HG03097 (cell line): ENCODE measurements at regions not wholly inside any gene's neighbourhood (a gene's known extent, or its start where the extent isn't known, plus 50 kb on each side); places are given as distances from the start of the nearest gene placed in this dataset.
"Not testable (repeated sequence)": the region's sequence is repeated elsewhere in the genome, so short reads cannot be mapped to it uniquely, and the experiment has no call there.

ENCODE experiments used
- ATAC-seq: cut with Tn5 transposase; IDR thresholded peaks from one replicate; pipeline ENCODE4 v1.9.1; 2021; ENCODE audit not compliant: unreplicated experiment, low FRiP score

DNA sequence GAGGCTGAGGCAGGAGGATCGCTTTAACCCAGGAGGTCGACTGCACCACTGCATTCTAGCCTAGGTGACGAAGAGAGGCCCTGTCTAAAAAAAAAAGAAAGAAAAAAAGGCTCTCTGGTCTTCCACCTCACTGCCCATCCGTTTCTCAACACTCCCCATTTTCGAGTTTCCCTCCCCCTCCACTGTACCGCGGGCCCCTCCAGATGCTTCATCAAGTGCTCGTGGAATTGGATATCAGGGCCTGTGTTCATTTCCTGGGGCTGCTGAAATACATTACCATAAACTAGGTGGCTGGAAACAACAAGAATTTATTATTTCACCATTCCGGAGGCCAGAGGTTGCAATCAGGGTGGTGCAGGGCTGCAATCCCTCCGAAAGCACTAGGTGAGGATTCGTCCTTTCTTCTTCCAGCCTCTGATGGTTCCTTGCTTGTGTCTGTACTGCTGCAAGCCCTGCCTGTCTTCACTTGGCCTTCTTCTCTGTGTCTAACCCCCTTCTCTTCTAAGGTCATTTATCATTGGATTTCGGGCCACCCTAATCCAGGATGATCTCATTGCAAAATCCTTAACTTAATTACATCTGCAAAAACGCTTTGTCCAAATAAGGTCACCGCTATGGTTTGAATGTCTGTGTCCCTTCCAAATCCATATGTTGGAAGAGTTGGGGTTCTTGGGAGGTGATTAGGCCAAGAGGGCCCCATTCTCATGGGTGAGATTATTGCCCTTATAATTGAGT lies 135.1 kb downstream of the CRLF3 start:
- ATAC-seq = not testable (repeated sequence)

DNA sequence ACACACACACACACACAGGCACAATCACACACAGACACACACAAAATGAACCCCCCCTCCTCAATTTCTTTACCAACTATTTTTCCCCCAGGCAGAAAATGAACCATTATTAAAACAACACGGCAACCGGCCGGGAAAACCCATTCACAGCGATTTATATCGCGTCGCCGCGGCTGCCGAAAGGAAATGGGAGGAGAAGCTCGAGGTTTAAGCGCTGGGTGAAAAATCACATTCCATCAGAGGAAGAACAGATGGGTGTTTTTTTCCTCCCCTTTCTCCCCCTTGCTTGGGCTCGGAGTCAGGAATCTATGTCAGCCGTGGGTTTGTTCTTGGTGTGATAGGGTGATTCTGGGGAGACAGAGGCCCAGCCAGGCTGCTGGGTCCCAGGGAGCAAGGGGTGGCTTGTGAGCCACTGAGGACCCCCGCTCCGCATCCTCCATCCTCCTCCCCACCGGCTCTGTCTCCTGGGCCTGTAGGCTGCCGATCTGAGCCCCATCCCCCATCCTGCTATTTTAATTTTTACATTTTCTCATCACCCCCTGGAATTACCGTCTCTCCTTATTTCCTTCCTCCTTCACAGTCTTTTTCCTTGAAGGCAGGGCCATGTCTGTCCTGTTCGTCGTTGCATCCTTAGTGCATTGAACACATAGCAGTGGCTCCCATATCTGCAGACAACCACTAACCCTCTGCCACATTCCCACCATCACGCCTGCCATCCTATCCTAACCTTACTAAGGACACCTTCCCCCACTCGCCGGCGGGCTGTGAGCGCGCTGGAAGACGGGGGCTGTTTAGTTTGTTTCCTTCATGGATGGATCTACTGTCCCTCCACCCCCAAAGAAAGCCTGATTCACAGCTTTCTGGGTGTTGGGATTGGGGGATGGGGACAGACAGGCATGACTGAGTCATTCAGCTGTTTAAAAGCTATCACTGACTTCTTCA lies 137.7 kb downstream of the CRLF3 start:
- not testable (repeated sequence) for ATAC-seq

DNA sequence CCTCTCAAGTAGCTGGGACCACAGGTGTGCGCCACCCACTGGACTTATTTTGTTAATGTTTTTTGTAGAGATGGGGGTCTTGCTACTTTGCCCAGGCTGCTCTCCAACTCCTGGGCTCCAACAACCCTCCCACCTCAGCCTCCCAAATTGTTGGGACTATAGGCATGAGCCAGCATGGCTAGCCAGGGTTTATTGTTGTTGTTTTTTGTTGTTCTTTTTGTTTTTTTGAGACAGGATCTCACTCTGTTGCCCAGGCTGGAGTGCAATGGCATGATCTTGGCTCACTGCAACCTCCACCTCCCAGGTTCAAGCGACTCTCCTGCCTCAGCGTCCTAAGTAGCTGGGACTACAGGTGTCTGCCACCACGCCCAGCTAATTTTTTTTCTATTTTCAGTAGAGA lies 142.2 kb downstream of the CRLF3 start:
- ATAC-seq = not testable (repeated sequence)

DNA sequence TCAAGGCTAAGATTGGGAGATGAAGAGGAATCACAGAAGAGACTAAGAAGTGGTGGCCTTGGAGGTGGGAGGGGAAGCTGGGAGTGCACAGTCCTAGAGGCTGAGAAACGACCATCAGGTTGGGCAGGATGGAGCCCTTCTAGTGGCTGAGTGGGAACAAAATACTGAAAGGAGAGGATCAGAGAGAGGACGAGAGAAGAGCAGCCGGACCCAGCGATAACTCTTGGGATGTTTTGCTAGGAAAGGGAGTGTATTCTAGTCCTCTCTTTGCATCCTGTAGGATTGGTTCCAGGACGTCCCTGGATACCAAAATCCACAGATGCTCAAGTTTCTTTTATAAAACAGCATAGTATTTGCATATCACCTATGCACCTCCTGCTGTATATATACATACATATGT lies 143.8 kb downstream of the CRLF3 start:
- not testable (repeated sequence) for ATAC-seq

DNA sequence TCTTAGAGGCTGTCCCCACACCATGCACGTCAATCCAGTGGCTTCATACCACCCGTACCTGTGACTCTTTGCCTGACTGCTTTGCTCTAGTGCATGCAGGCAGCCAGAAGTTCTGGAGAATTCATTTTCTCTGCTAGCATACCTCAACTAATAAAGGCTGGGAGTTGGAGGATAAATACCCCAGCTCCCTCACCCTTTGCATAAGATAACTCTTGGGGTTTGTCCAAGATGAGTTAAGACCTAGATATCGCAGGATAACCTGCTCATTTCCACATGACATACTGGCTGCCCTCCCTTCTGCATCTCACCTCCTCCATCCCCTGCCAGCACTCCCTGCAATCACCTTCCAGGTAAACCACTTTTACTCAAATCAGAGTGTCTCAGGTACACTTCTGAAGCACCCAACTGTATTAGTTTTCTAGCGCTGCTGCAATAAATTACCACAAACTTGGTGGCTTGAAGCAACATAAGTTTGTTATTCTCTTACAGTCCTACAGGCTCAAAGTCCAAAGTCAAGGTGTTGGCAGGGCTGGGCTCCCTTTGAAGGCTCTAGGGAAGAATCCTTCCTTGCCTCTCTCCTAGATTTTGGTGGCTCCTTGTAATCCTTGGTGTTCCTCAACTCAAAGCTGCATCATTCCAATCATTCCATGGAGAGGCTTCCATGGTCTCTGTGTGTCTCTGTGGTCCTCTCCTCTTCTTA lies 146.8 kb downstream of the CRLF3 start:
- ATAC-seq = no peak

DNA sequence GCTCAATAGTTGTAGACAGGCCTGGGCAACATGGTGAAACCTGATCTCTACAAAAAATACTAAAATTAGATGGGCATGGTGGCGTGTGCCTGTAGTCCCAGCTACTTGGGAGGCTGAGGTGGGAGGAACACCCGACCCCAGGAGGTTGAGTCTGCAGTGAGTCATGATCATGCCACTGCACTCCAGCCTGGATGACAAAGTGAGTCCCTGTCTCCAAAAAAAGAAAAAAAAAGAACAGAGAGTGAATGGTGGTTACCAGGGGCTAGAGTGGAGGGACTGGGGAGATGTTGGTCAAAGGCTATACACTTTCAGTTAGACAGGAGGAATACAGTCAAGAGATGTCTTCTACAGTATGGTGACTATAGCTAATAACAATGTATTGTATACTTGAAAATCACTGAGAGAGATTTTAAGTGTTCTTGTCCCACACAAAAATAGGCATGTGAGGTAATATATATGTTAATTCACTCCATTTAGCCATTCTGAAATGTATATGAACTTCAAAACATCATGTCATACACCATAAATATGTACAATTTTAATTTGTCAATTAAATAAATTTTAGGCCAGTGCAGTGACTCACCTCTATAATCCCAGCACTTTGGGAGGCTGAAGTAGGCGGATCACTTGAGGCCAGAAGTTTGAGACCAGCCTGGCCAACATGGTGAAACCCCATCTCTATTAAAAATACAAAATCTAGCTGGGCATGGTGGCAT lies 148.6 kb downstream of the CRLF3 start:
- ATAC-seq = not testable (repeated sequence)

DNA sequence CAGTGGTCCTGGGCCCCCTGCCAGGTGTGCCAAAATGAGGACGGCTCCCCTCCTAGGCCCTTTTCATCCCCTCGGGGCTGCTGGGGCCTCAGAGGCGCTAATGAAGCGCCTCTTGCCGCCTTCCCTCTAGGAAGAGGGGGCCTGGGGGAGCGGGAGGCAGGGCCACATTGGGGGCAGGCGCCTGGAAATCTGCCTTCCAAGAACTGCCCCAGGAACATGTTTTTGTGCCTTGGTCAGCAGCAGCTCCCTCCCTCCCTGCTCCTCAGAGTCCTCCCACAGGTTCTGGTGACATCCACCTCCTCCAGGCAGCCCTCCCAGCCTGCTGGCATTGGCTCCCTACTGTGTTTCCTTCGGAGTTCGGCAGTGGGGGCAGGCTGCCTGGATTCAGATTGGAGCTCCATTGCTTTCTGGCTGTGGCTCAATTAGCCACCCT lies 155.3 kb downstream of the CRLF3 start:
- ATAC-seq = not testable (repeated sequence)

DNA sequence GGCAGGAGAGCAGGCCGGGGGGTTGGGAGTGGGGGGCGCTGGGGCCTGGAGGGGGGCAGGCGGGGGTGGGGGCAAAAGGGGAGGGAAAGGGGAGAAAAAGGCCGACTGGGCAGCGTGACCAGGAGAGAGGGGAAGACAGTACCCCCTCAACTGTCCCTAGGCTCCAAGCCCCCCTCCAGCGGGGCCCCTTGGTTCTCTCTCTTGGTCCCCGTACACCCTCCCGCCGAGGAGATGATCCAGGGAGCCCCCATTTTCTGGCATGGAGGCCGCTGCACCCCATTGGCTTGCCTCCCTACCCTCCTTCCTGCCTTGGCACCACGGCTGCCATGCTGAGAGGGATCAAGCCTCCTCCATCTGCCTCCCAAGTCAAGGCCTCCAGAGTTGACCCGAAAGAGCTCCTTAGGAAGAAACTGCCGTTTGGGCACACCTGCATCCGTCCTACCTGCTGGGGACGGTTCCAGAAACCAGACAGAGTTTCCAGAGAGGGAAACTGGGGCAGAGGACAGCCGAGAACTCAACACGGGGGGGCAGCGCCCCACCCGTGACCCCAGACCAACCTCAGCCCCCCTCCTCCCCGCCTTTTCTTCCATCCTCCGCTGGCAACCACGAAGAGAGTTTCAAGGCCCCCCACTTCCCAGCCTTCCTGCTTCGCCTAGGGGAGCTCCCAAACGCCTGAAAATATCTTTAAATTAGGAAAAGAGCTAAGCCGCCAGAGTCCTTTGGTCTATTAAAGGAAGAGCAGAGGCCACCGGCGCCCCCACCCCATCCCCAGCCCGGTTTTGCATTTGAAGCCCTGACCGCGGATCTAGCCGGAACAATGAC lies 155.9 kb downstream of the CRLF3 start:
- not testable (repeated sequence) for ATAC-seq

DNA sequence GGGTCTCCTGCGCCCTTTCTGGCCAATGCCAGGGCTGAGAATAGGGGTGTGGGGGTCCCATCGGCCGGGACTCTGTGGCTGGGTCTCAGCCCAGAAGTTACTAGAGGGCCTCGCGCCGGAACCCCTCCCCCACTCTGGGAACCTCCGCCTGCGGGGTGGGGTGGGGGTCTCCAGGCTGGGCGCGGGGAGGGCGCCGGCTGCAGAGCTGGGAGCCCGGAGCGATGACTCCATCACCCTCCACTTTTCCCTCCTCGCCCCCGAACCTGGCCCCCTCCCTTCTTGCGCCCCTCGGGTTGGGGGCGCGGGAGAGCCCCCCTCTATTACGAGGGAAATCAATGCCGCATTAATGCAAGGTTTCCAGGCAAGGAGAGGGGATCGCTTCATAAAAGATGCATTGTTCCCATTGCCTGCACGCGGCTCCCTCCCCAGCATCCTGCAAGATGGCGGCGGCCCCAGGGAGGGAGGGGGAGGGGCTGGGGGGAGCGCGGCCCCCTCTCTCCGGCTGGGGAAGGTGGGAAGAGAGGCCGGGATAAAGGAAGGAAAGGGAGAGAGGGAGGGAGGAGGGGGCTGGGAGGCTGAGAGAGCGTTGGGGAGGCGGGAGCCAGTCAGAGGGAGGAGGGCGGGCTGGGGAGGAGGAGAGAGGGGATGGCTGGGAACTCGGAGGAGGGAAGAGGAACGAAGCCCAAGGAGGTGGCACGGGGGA lies 156.7 kb downstream of the CRLF3 start:
- ATAC-seq = not testable (repeated sequence)

DNA sequence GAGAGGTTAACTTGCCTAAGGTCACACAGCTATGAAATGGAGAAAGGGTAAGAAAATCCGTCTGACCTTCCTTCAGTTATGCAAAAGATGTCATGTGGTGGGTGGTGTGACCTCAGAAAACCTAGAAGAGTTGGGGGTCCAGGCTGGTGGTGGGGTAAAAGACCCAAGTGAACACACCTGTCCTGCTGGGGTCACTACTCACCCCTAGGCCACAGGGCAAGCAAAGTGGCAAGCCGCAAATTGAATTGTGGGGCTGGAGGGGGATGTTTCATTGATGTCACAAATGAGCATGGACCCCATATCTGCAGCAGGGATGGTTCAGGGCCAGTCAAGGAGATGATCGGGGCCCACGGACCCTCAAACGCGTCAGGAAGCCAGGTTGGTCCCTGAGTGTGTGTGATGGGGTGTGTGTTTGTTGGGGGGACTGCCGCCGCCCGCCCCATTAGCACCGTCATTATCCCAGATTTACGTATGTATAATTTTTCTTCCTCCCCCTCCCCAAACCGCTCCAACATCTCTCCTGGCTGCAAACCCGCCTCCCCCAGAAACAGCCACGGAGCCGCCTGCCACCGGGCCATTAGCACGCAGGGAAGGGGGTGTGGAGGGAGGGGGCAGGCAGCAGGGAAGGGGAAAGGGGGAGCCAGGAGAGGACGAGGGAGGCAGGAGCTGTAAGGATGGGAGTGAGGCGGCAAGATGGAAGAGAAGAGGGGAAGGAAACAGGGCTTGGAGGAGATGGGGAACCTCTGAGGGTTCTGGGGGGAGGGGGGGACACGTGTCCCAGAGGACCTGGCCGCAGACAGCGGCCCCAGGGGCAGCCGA lies 157.4 kb downstream of the CRLF3 start:
- ATAC-seq = not testable (repeated sequence)

DNA sequence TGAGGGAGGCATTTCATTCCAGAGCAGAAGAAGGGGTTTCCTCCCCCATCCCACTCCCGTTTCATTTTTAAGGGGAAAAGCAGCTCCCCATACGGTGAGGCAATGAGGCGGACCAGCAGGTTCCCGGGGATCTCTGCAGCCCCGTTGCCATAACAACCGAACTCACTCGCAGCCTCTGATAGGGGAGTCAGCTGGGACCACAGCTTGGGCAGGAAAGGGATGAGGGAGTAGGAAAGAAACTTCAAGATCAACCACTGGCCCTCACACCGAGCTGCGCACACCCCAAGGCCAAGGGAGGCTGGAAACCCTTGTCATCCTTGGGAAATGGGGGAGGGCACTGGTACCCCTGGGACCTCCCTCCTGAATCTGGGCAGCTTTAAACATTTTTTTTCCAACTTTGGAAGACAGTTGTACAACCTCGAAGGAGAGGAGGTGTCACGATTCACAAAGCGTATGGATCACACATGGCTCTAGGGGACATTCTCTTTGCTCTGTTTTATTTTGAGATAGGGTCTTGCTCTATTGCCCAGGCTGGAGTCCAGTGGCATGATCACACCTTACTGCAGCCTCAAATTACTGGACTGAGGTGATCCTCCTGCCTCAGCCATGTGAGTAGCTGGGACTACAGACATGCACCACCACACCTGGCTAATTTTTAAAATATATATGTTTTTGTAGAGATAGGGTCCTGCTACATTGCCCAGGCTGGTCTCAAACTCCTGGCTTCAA lies 160.6 kb downstream of the CRLF3 start:
- not testable (repeated sequence) for ATAC-seq

DNA sequence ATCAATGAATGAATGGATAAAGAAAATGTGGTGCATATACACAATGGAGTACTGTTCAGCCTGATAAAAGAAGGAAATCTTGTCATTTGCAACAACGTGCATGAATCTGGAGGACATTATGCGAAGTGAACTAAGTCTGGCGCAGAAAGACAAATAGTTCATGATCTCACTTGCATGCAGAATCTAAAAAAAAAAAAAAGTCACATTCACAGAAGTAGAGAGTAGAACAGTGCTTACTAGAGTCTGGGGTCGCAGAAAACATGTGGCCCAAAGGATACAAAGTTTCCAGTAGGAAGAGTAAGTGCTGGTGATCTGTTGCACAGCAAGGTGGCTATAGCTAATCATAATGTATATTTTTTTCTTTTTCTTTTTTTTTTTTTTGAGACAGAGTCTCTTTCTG lies 167.3 kb downstream of the CRLF3 start:
- not testable (repeated sequence) for ATAC-seq

DNA sequence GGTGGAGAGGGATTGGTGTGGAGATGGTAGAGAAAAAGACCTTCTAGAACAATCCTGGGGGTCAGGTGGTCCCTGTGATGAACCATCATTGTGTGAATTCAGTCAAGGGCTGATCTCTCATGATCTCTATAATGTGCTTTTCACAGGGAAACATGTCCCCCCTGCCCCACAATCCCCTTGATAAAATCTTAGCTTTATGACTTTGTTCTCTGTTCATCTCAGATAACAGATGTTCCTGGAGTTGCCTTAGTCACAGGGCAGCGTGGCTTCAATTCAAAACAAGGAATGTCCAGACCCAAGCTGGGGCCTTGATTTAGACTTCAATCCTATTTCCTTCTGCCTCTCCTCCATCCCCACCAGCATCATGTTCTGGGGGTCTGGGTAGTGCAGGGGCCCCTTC lies 171.5 kb downstream of the CRLF3 start:
- ATAC-seq = not testable (repeated sequence)

DNA sequence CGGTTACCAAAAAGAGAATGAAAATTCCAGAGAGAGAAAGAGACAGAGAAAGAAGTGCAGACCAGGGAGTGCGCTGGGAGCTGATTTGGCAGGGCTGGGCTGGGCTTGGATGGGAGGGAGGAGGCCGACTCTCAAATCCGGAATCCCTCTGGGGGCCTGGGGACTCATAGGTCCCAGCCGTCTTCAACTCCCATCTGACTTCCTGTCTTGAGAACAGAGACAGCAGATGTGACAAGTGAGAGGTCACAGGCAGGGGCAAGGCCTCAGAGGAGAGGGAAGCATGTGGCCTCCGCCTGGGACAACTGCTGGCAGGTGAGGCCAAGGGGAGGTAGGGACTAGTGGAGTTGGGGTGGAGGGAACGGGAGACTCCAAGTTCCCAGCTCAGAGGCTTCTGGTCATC lies 172.9 kb downstream of the GOSR1 start:
- ATAC-seq = not testable (repeated sequence)

DNA sequence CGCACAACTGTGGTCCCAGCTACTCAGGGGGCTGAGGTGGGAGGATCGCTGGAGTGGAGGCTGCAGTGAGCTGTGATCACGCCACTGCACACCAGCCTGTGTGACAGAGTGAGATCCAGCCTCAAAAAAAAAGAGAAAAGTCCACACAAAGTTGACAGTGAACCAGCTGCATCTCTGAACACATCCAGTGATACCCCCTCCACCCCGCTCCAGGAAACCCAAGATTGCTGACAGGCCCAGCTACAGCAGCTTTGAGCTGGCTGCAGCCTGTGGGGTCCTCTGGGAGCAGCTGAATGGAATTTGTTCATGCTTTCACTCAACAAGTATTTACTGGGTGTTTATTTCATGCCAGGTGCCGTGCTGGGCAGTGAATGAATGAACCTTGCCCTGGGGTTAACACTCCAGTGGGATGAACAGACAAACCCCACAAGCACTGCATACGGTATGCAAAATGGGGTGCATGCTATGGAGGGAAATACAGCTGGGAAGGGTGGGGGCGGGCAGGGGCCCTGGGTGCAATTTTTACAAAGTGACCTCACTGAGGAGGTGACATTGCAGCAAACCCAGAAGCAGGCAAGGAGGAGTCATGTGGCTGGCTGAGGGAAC lies 170.9 kb downstream of the GOSR1 start:
- ATAC-seq = not testable (repeated sequence)

DNA sequence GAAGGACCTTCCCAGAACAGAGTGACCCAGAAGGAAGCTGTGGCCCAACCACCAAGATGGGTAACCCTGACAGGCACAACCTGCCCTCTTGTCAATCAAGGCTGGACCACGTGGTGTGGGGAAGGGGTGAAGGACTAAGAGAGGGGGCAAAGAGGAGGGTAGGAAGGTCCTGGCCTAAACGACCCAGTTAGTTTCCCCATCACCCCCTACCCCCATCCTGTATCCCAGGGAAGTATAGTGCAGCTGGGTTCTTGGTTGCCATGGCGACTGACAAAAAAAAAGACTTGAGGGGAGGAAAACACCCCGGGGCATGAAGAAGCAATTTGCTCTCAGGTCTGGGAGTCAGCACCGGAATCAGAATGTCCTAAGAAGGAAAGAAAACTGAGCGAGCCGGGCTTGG lies 168.7 kb downstream of the GOSR1 start:
- ATAC-seq = not testable (repeated sequence)

DNA sequence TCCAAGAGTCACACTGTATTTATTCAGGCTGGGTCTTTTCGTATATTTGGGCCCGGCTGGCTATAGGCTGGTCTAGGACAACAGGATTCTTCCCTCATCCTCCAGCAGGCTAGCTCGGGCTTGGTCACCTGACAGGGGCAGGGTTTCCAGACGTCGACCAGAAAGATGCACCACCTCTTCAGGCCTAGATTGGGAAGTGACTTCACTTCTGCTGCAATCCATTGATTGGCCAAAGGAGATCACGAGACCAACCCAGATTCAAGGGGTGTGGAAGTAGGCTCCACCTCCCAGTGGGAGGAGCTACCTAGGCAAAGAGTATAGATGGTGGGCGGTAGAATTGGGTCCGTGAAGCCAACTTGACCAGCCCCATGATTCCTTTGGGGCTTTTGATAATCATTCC lies 167.5 kb downstream of the GOSR1 start:
- ATAC-seq = not testable (repeated sequence)
